ENCODE measurements at regions not wholly inside any gene's neighbourhood (a gene's known extent, or its start where the extent isn't known, plus 50 kb on each side); places are given as distances from the start of the nearest gene placed in this dataset.

DNA sequence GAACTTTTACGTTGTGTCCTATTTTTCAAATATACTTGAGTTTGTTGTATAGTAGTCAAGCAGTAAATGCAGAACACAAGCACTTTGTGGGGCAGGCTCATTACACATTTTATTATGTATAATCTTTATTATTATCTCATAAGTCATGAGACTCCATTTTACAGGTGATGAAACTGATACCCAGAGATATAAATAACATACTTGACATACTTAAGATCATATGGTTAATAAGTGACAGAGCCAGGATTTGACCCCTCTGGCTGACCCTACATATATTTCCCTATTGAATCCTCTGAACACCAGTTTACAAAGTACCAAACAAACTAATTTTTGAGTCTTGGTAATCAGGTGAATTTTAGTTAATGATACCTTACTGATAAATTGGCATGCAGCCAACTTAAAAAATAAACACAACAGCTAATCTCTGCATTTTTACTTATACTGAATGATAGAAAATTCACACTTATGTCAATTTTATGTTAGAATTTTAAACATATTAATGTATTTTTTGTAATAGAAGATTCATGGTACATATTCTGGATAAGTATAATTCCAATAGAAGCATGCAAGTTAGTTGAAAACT is 305.0 kb upstream of the MEF2C start:
- TF ChIP-seq, protein P1, sequence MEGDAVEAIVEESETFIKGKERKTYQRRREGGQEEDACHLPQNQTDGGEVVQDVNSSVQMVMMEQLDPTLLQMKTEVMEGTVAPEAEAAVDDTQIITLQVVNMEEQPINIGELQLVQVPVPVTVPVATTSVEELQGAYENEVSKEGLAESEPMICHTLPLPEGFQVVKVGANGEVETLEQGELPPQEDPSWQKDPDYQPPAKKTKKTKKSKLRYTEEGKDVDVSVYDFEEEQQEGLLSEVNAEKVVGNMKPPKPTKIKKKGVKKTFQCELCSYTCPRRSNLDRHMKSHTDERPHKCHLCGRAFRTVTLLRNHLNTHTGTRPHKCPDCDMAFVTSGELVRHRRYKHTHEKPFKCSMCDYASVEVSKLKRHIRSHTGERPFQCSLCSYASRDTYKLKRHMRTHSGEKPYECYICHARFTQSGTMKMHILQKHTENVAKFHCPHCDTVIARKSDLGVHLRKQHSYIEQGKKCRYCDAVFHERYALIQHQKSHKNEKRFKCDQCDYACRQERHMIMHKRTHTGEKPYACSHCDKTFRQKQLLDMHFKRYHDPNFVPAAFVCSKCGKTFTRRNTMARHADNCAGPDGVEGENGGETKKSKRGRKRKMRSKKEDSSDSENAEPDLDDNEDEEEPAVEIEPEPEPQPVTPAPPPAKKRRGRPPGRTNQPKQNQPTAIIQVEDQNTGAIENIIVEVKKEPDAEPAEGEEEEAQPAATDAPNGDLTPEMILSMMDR (IDR thresholded peaks at IDR 0.05): no peak
- TF ChIP-seq POLR2A (IDR thresholded peaks at IDR 0.05): no peak
